Transverse colon (tissue), 3 donors: ENCODE measurements at regions not wholly inside any gene's neighbourhood (a gene's known extent, or its start where the extent isn't known, plus 50 kb on each side); places are given as distances from the start of the nearest gene placed in this dataset.

Experiments used
- EP300 ChIP-seq: sonication (generic); formaldehyde crosslinking; IDR thresholded peaks from one replicate; pipeline ENCODE4 v1.6.1; 2017; ENCODE audit warnings: antibody characterized with exemption, low read depth
- POLR2A ChIP-seq: fragments of 450-650 bp; IDR thresholded peaks from one replicate; pipeline ENCODE4 v1.6.1; 2016; ENCODE audit warnings: antibody characterized with exemption, mild to moderate bottlenecking, moderate library complexity
- TF ChIP-seq, protein P1 (sequence below), 5 experiments: fragments of 200-600 bp in 3 of 5; fragments of 450-650 bp in 2 of 5; sonication (generic) in 3 of 5; IDR thresholded peaks; 1 replicate in 2 of 5; 2 replicates in 3 of 5; pipeline ENCODE4 v1.5.1; 2016 to 2017; ENCODE audit warnings: antibody characterized with exemption in 5 of 5, inconsistent platforms in 3 of 5, mild to moderate bottlenecking in 2 of 5, moderate library complexity in 1 of 5

DNA sequence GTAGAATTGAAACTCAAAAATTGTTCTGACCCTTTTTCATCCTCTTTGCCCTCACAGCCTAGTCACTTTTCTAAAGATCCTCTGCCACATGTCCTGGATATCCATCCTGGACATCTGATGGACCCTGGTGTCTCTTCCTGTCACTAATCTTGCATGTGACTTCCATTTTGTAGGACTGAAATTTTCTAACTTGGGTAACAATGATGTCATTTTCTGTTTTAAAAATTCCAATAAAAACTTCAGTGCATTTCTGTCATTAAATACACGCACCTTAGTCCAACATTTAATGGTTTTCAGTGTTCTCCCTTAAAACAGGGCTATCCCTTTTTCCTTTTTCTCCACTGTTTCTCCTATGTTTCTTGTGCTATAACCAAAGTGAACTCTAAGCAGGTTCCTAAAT lies 684.9 kb upstream of the ANKRD30A start:
- TF ChIP-seq EP300 (no peak), POLR2A (no peak)
- TF ChIP-seq, protein P1, sequence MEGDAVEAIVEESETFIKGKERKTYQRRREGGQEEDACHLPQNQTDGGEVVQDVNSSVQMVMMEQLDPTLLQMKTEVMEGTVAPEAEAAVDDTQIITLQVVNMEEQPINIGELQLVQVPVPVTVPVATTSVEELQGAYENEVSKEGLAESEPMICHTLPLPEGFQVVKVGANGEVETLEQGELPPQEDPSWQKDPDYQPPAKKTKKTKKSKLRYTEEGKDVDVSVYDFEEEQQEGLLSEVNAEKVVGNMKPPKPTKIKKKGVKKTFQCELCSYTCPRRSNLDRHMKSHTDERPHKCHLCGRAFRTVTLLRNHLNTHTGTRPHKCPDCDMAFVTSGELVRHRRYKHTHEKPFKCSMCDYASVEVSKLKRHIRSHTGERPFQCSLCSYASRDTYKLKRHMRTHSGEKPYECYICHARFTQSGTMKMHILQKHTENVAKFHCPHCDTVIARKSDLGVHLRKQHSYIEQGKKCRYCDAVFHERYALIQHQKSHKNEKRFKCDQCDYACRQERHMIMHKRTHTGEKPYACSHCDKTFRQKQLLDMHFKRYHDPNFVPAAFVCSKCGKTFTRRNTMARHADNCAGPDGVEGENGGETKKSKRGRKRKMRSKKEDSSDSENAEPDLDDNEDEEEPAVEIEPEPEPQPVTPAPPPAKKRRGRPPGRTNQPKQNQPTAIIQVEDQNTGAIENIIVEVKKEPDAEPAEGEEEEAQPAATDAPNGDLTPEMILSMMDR (IDR thresholded peaks at IDR 0.05), result no peak
